ENCODE measurements at regions not wholly inside any gene's neighbourhood (a gene's known extent, or its start where the extent isn't known, plus 50 kb on each side); places are given as distances from the start of the nearest gene placed in this dataset.

- ATAC-seq, result no peak
Measured at GRCh38 chrX:39842281-39842973, 255.3 kb downstream of the BCOR start.

DNA sequence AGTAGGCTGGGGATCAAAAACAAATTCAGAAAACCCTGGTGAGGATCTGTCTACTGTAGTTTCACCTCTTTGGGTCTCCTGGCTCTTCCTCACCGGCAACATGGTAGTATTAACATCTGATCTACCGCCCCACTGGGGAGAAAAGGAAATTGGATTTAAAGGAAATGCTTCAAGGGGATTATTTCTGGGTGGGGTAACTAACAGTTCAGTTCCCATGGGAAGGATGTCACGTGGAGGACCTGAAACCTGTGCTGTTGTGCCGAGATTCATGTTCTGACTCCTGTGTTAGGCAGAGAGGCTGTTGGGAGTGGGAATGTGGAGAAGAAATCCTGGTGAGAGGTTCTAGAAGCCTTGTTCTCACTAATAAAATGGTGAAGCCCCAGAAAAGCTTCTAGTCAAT is 254.4 kb downstream of the BCOR start:
- ATAC-seq, result no peak

GRCh38 chrX:39845233-39845632 is 252.5 kb downstream of the BCOR start:
- ATAC-seq, result no peak

GRCh38 chrX:39846460-39846859 is 251.3 kb downstream of the BCOR start:
- no peak for ATAC-seq

DNA sequence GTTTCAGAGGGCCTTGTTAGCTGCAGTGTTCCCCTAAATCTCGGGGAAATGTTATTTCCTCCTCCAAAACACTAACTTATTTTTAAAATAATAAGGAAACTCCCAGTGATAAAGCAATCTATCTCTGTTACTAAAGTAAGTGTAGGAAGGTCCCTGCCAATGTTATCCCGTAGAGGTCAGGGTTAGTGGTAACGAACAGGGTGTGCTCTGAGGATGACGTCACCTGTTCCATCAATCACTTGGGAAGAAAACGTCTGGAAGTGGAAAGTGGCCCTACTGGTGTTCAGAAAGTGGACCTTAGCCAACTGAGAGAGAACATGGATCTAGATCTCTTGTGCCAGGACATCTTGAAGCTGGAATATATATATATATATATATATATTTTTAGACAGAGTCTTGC is 249.5 kb downstream of the BCOR start:
- peak; percentile 42 for ATAC-seq

GRCh38 chrX:39848900-39849299 is 248.9 kb downstream of the BCOR start:
- ATAC-seq, result no peak

DNA sequence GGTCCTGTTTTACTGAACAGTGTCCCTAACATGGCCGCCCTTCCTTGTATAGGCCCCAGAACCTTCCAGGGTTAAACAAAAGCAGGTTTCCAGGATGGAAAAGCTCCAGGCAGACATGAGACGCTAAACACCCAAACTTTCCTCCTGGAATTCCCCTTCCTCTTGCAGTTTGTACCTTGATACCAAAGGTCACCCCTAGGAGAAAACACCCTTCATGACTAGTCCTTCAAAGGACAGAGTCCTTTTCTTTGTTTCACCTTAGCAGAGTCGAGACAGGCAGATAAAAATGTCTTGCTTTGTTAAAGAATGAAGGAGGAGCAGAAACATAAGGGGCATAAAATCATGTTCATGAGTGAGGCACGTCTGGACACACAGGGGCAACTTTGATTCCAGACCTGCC is 247.5 kb downstream of the BCOR start:
- ATAC-seq, result no peak

DNA sequence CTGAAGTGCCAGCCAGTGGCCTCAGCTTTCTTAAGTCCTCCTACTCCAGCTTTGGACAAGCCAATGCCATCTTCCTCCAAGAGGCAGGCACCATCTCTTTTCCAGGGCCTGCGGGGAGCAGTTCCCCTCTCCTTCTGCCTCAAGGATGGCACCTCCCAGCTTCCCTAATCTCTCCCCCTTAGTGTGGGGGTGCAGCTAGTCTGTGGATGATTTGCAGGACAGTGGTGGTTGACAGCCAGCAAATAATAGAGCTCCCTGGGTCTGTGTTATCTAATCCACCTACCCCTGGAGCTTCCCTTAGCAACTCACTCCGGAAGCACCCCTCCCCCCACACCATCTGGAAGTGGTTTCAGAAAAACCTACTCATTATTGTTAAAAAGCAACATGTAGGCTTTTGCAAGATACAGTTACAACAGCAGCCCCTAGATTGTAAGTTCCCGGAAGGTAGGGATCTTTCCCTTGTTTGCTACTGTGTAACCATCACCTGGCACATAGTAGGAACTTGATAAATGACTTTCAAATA is 247.1 kb downstream of the BCOR start:
- ATAC-seq, result no peak

DNA sequence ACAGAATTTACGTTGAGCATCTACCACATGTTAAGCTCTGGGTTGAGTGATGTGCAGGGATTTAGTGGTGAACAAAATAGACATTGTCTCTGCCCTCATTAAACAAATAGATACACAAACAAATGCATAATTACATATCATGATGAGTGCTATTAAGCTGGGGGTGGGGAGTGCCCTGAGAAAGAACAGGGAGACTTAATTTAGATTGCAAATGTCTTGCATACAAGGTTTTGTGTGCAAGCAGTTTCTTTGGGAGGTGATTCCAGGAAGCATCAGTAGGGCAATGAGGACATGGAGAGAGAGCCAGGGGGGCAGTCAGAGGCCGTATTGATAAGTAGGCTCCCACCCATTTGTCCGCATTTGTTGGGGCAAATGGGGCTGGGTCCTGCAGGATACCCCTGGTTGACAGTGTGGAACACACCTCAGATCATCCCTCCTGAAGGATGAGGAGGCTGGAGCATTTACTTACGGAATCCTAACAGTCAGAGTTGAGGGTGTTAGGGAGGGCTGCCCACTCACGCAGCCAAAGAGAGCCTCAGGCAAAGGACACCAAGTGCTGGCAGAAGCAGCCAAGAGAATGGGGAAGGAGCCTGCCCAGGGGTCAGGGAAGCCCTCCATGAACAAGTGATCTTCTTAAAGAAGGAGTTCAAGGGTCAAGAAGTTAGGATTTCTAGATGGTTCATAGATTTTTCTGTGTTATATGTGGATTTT is 245.9 kb downstream of the BCOR start:
- no peak for ATAC-seq

DNA sequence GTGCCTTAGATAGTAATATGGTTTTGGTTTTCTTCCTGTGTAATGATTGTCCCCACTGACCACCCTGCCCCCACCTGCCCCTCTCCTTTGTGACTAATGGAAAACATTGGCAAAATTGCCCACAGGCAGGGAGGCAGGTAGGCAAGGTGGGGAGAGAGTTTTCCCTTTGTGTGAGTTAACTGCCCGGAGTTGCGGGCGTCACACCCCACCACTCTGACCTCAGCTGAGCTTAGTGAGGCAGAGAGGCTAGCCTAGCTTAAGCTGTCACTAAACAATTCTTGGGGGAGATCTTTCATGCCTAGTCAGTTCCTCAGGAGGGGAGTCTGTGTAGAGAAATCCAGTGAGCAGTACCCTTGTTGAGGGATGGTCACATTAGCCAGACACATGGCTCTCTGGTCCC is 245.3 kb downstream of the BCOR start:
- no peak for ATAC-seq

- no peak for ATAC-seq
Measured at GRCh38 chrX:39853417-39854030, 244.2 kb downstream of the BCOR start.

GRCh38 chrX:39854772-39855747 is 242.7 kb downstream of the BCOR start:
- ATAC-seq, result peak; percentile 61

GRCh38 chrX:39855748-39856129 is 242.0 kb downstream of the BCOR start:
- ATAC-seq, result peak; percentile 69

DNA sequence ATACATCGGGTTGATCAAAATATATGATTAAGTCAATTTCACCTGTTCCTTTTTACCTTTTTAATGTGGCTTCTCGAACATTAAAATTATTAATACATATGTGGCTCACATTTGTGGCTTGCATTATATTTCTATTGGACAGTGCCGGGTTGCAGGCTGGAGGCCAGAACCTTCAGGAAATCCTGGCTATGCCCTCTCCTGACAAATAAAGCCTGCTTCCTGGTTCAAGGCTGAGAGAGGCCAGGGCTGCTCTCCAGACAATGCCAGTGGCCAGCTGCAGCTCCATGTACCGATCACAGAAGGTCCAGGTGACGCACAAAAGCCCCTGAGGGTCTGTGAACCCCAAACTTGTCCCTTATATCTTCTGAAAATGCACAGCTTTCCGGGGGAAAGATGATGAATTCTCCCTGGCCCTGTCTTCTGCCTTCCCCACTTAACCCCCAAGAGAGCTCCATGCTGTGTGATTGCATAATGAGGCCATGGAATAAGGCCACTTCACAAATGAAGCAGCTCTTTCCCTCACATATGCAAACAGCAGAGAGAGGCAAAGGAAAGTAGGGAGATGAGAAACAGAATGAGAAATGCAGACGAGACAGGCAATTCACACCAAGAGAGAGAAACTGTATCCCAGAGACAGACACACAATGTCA is 241.2 kb downstream of the BCOR start:
- ATAC-seq, result no peak

GRCh38 chrX:39857780-39858179 is 240.0 kb downstream of the BCOR start:
- ATAC-seq, result no peak

- peak; percentile 23 for ATAC-seq
Measured at GRCh38 chrX:39859991-39860861, 237.5 kb downstream of the BCOR start.

DNA sequence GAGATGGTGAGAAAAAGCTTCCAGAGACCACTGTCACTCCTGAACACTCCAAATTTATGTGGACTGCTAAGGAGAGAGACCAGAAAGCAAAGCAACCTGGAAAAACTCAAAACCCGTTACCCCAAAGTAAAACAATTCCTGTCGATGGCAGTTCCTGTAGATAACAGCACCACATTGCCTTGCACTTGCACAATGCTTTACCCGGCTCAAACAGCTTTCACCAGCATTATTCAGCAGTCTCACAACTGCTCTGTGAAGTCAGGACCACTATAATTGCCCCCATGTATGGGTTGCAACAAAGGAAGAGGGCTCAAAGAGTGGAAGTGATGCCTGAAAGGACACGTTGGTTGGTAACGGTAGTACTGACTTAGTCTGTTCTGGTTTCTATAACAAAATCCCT is 234.8 kb downstream of the BCOR start:
- no peak for ATAC-seq

DNA sequence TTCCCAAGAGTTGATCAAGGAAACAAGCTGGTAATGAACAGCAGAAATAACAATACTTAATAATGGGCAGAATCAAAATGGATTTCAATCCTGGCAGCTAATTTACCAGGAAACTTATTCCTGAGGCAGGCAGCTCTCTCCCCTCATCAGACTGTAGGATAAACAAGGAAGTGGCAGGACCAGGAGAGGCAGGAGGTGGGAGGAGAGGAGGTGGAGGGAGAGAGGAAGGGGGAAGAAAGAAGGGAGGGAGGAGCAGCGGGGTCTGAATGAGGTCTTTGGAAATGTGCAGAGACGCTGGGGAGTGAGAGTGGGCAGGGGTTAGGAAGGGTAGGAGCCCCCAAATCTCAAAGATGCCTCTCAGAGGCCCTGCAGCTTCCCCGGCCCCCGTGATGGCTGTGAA is 231.5 kb downstream of the BCOR start:
- ATAC-seq, result no peak

DNA sequence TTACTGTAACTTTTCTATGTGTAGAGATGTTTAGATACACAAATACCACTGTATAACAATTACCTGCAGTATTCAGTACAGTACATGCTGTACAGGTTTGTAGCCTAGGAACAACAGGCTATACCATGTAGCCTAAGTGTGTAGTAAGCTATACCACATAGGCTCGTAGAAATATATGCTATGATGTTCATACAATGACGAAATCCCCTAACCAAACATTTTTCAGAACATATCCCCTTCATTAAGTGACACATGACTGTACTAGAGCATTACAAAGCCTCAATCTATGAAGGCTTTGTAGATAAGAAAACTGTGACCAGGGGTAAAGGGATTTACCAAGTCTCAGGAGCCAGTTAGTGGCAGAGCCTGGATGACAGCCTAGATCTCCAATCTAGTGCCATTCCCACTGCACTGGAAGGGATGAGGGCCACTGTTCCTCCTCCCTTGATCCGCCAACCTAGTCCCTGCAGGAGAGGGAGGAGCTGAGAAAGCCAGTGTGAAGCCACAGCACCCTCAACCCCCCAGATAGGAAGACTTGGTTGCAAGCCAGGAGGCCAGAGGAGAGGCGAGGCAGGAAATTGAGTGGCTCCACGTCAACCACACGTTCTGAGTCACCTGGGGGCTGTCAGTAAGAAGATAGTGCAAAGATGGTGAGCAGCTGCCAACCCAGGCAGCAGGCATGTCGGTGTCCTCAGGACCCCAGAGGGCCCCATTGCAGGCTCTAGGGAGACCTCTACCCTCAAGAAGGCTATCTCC is 227.7 kb downstream of the BCOR start:
- no peak for ATAC-seq

DNA sequence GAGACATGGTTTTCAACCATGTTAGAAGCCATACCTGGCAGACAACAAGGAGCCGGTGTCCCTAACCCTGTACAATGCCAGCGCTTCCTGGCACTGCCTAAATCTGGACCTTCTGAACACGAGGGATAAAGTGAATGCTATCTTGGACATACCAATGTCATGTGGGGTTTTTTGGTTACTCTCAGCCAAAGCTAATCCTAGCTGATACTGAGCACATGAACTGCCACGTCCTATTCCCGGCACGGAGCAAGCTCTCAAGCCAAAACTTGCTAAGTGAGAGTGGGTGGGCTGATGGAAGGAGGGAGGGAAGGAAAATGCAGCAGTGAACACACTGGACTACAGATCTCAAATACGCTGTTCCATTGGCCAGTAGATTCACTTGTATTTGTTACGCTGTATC is 226.1 kb downstream of the BCOR start:
- ATAC-seq, result no peak

Measured in esophagus mucosa (tissue), 1 donor.